Small intestine (tissue), 7 donors: ENCODE measurements at regions not wholly inside any gene's neighbourhood (a gene's known extent, or its start where the extent isn't known, plus 50 kb on each side); places are given as distances from the start of the nearest gene placed in this dataset.

Experiments
- DNase-seq, 2 donors: peaks; one replicate each; pipeline versions ENCODE4 v3.0.0 to v3.0.0-alpha.2; 2013
- FAIRE-seq: peaks from 2 replicates; lab custom pipeline; 2012; peaks lifted over from hg19 to GRCh38; lab: Jason Lieb, UNC
- H3K27ac ChIP-seq, 3 donors: one replicate each; pipeline ENCODE4 v1.5.1; 2013; ENCODE audit warnings: low read length in 2 of 3, mild to moderate bottlenecking in 2 of 3, control low read depth in 1 of 3, inconsistent platforms in 1 of 3, low read depth in 1 of 3, moderate library complexity in 1 of 3
- H3K27me3 ChIP-seq, 3 donors: one replicate each; pipeline ENCODE4 v1.6.1; 2013; ENCODE audit warnings: low read length in 3 of 3, inconsistent platforms in 1 of 3; ENCODE audit not compliant: control insufficient read depth in 3 of 3, insufficient read depth in 3 of 3
- H3K36me3 ChIP-seq, 3 donors: one replicate each; pipeline ENCODE4 v1.6.1; 2013; ENCODE audit warnings: low read length in 3 of 3, inconsistent platforms in 1 of 3, low read depth in 1 of 3, mild to moderate bottlenecking in 1 of 3, moderate library complexity in 1 of 3; ENCODE audit not compliant: control insufficient read depth in 3 of 3, insufficient read depth in 2 of 3
- H3K4me1 ChIP-seq, 3 donors: one replicate each; pipeline ENCODE4 v1.6.1; 2013; ENCODE audit warnings: low read length in 2 of 3, inconsistent platforms in 1 of 3, low read depth in 1 of 3, mild to moderate bottlenecking in 1 of 3, moderate library complexity in 1 of 3; ENCODE audit not compliant: control insufficient read depth in 3 of 3, insufficient read depth in 2 of 3
- H3K4me3 ChIP-seq, 3 donors: one replicate each; pipeline ENCODE4 v1.5.1; 2013; ENCODE audit warnings: low read length in 3 of 3, control low read depth in 1 of 3, inconsistent platforms in 1 of 3, low read depth in 1 of 3, mild to moderate bottlenecking in 1 of 3, moderate library complexity in 1 of 3
- H3K9me3 ChIP-seq, 2 donors: one replicate each; pipeline ENCODE4 v1.6.1; 2013; ENCODE audit warnings: low read depth in 1 of 2, low read length in 1 of 2; ENCODE audit not compliant: control insufficient read depth in 2 of 2, insufficient read depth in 1 of 2
- WGBS, 3 donors: extraction: QIAGEN DNeasy Blood & Tissue Kit; methylation state at CpG; one replicate each; pipeline ENCODE4 v1.1.7; 2013; 5-methylcytosine and 5-hydroxymethylcytosine counted together
- donor health status: healthy with polysubstance abuse.
- donor health status: control.
- donor health status: control.
- donor health status: Bipolar disorder and iron deficiency.
- donor health status: healthy.

GRCh38 chr13:42707586-42707985, 73.8 kb upstream of the FAM216B start:
- no peaks in the 10 kb centered on the region for H3K36me3 ChIP-seq
- no peak for DNase-seq
- 74 to 81% (median 75%) methylated on average over 4 of the region's 4 CpGs for WGBS, 3 donors
- H3K4me1 ChIP-seq: no peaks in the 10 kb centered on the region
- FAIRE-seq: no peak
- no peak overlapping the region for H3K27ac ChIP-seq
- H3K27me3 ChIP-seq: no peaks in the 10 kb centered on the region
- no peaks in the 10 kb centered on the region for H3K9me3 ChIP-seq
- no peak overlapping the region for H3K4me3 ChIP-seq

GRCh38 chr13:42708391-42708790, 73.0 kb upstream of the FAM216B start:
- FAIRE-seq (no peak), DNase-seq (no peak)
- Histone ChIP-seq H3K4me3 (no peak overlapping the region), H3K27me3 (no peaks in the 10 kb centered on the region), H3K4me1 (no peaks in the 10 kb centered on the region), H3K27ac (no peak overlapping the region), H3K9me3 (no peaks in the 10 kb centered on the region), H3K36me3 (no peaks in the 10 kb centered on the region)
- 87 to 91% (median 91%) methylated on average over 4 of the region's 4 CpGs for WGBS, 3 donors

- Histone ChIP-seq H3K4me1 (no peaks in the 10 kb centered on the region), H3K36me3 (no peaks in the 10 kb centered on the region), H3K27ac (no peak overlapping the region), H3K27me3 (no peaks in the 10 kb centered on the region), H3K9me3 (no peaks in the 10 kb centered on the region), H3K4me3 (no peak overlapping the region)
- 84 to 91% (median 89%) methylated on average over 2 of the region's 2 CpGs for WGBS, 3 donors
- FAIRE-seq (no peak), DNase-seq (no peak)
Measured at GRCh38 chr13:42709276-42709675, 72.1 kb upstream of the FAM216B start.

GRCh38 chr13:42715909-42716308, 65.5 kb upstream of the FAM216B start:
- H3K27me3 ChIP-seq: no peaks in the 10 kb centered on the region
- H3K9me3 ChIP-seq: no peaks in the 10 kb centered on the region
- no peak overlapping the region for H3K27ac ChIP-seq
- H3K4me1 ChIP-seq: no peaks in the 10 kb centered on the region
- DNase-seq (no peak), FAIRE-seq (no peak)
- WGBS, 3 donors: 73 to 81% (median 81%) methylated on average over 3 of the region's 3 CpGs
- H3K4me3 ChIP-seq: no peak overlapping the region
- H3K36me3 ChIP-seq: no peaks in the 10 kb centered on the region

- H3K27ac ChIP-seq: no peak overlapping the region
- no peaks in the 10 kb centered on the region for H3K27me3 ChIP-seq
- WGBS, 3 donors: 59 to 95% (median 84%) methylated on average over 1 of the region's 1 CpG
- H3K4me1 ChIP-seq: no peaks in the 10 kb centered on the region
- H3K9me3 ChIP-seq: no peaks in the 10 kb centered on the region
- no peak overlapping the region for H3K4me3 ChIP-seq
- FAIRE-seq (no peak), DNase-seq (no peak)
- no peaks in the 10 kb centered on the region for H3K36me3 ChIP-seq
Measured at GRCh38 chr13:42717176-42717575, 64.2 kb upstream of the FAM216B start.

GRCh38 chr13:42720113-42720857, 61.1 kb upstream of the FAM216B start:
- WGBS, 3 donors: 22 to 40% (median 24%) methylated on average over 12 of the region's 12 CpGs
- Histone ChIP-seq H3K36me3 (no peaks in the 10 kb centered on the region), H3K4me1 (no peaks in the 10 kb centered on the region), H3K27me3 (no peaks in the 10 kb centered on the region), H3K4me3 (no peak overlapping the region), H3K9me3 (no peaks in the 10 kb centered on the region), H3K27ac (no peak overlapping the region)
- DNase-seq: peak; percentile 51 to 67
- no peak for FAIRE-seq

- Histone ChIP-seq H3K27ac (peak overlapping the region in 1 of 3 donors; percentile 12), H3K4me3 (no peak overlapping the region), H3K27me3 (no peaks in the 10 kb centered on the region), H3K9me3 (no peaks in the 10 kb centered on the region), H3K4me1 (no peaks in the 10 kb centered on the region), H3K36me3 (no peaks in the 10 kb centered on the region)
- WGBS, 3 donors: 45 to 52% (median 51%) methylated on average over 2 of the region's 2 CpGs
- no peak for DNase-seq
- FAIRE-seq: no peak
Measured at GRCh38 chr13:42720858-42721219, 60.5 kb upstream of the FAM216B start.

GRCh38 chr13:42722883-42723539, 58.4 kb upstream of the FAM216B start:
- Histone ChIP-seq H3K9me3 (no peaks in the 10 kb centered on the region), H3K4me1 (no peaks in the 10 kb centered on the region), H3K36me3 (no peaks in the 10 kb centered on the region), H3K27ac (no peak overlapping the region), H3K27me3 (no peaks in the 10 kb centered on the region), H3K4me3 (no peak overlapping the region)
- FAIRE-seq (no peak), DNase-seq (no peak)
- 85 to 90% (median 87%) methylated on average over 4 of the region's 4 CpGs for WGBS, 3 donors
